ENCODE measurements at regions not wholly inside any gene's neighbourhood (a gene's known extent, or its start where the extent isn't known, plus 50 kb on each side); places are given as distances from the start of the nearest gene placed in this dataset.
A peak's percentile ranks its signal among the peaks of the same experiment; 100 is the strongest.

DNA sequence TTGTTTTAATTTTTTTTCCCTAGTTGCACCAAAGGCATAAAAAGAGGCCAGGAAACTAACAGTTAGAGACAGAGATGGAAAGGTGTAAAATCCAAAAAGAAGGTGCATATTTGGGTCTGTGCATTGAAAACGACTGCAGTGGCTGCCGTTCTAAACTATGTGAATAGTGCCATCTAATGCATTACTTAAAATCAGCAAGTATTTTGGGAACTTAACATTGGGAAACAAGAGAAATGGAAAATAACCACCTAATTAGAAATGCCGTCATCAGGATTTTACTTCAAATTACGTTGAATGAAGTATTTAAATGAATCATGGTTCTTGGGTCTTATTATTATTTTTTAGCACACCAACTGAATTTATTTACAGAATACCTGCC lies 189.5 kb upstream of the MIR17HG start:
- ATAC-seq (no peak), DNase-seq (ENCODE audit: low spot score) (no peak)
- ChIA-PET POLR2A (no interaction called here), CTCF (interaction anchor here (1.0 kb wide), 1 partner anchor 80 kb away, joined by 4 read pairs; no protein-coding TSS in a partner anchor)
- no peak for TF ChIP-seq SMAD4 (CRISPR knock-in tag; IDR thresholded peaks at IDR 0.05)
- TF ChIP-seq, protein P1, sequence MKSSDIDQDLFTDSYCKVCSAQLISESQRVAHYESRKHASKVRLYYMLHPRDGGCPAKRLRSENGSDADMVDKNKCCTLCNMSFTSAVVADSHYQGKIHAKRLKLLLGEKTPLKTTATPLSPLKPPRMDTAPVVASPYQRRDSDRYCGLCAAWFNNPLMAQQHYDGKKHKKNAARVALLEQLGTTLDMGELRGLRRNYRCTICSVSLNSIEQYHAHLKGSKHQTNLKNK (CRISPR knock-in tag; IDR thresholded peaks at IDR 0.05): no peak
- TF ChIP-seq, protein P2, sequence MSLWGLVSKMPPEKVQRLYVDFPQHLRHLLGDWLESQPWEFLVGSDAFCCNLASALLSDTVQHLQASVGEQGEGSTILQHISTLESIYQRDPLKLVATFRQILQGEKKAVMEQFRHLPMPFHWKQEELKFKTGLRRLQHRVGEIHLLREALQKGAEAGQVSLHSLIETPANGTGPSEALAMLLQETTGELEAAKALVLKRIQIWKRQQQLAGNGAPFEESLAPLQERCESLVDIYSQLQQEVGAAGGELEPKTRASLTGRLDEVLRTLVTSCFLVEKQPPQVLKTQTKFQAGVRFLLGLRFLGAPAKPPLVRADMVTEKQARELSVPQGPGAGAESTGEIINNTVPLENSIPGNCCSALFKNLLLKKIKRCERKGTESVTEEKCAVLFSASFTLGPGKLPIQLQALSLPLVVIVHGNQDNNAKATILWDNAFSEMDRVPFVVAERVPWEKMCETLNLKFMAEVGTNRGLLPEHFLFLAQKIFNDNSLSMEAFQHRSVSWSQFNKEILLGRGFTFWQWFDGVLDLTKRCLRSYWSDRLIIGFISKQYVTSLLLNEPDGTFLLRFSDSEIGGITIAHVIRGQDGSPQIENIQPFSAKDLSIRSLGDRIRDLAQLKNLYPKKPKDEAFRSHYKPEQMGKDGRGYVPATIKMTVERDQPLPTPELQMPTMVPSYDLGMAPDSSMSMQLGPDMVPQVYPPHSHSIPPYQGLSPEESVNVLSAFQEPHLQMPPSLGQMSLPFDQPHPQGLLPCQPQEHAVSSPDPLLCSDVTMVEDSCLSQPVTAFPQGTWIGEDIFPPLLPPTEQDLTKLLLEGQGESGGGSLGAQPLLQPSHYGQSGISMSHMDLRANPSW (CRISPR knock-in tag; conservative IDR thresholded peaks at IDR 0.05; ENCODE audit: low read depth): no peak
- TF ChIP-seq ESRRA (CRISPR knock-in tag; IDR thresholded peaks at IDR 0.05; ENCODE audit: borderline replicate concordance): no peak
- TF ChIP-seq, protein P3, sequence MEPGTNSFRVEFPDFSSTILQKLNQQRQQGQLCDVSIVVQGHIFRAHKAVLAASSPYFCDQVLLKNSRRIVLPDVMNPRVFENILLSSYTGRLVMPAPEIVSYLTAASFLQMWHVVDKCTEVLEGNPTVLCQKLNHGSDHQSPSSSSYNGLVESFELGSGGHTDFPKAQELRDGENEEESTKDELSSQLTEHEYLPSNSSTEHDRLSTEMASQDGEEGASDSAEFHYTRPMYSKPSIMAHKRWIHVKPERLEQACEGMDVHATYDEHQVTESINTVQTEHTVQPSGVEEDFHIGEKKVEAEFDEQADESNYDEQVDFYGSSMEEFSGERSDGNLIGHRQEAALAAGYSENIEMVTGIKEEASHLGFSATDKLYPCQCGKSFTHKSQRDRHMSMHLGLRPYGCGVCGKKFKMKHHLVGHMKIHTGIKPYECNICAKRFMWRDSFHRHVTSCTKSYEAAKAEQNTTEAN (CRISPR knock-in tag; IDR thresholded peaks at IDR 0.05): no peak
- no peak overlapping the region for H3K4me3 Mint-ChIP-seq
- H3K27ac Mint-ChIP-seq: no peak overlapping the region
- H3K36me3 Mint-ChIP-seq: no peaks in the 10 kb centered on the region
- peaks cover 48% of the 10 kb centered on the region for H3K4me1 Mint-ChIP-seq
- H3K27me3 Mint-ChIP-seq (ENCODE audit: low read depth): no peaks in the 10 kb centered on the region
- H3K9me3 Mint-ChIP-seq: no peaks in the 10 kb centered on the region

DNA sequence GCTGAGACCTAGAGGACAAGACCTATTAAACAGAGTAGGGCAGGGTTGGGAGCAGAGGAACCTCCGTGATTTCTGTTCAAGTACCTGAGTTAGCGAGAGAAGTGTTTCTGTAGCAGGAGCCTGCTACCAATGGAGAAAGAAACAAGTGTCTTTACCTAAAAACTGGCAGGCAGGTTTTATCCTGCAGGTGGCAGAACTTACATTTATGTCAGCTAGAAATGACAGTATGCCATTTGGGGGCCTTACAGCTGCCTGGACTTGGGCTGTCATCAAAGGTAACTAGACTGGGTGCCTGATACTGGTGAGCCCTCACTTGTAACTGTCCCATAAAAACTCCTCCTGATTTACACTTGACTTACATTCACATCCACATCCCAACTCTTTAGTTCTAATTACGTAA lies 185.3 kb upstream of the MIR17HG start:
- Mint-ChIP-seq H3K36me3 (no peaks in the 10 kb centered on the region), H3K27ac (no peak overlapping the region), H3K27me3 (ENCODE audit: low read depth) (0 out of 2 replicates have a peak, but pooled peaks cover 3% of the 10 kb centered on the region), H3K4me3 (no peak overlapping the region), H3K4me1 (peaks cover 16% of the 10 kb centered on the region), H3K9me3 (no peaks in the 10 kb centered on the region)
- ChIA-PET CTCF (interaction anchor here (1.0 to 2.8 kb wide), 3 partner anchors 13 to 86 kb away, joined by 4 to 28 read pairs (median 14); no protein-coding TSS in a partner anchor), POLR2A (no interaction called here)
- ATAC-seq (peak; percentile 86), DNase-seq (ENCODE audit: low spot score) (peak; percentile 23)
- TF ChIP-seq, protein P4, sequence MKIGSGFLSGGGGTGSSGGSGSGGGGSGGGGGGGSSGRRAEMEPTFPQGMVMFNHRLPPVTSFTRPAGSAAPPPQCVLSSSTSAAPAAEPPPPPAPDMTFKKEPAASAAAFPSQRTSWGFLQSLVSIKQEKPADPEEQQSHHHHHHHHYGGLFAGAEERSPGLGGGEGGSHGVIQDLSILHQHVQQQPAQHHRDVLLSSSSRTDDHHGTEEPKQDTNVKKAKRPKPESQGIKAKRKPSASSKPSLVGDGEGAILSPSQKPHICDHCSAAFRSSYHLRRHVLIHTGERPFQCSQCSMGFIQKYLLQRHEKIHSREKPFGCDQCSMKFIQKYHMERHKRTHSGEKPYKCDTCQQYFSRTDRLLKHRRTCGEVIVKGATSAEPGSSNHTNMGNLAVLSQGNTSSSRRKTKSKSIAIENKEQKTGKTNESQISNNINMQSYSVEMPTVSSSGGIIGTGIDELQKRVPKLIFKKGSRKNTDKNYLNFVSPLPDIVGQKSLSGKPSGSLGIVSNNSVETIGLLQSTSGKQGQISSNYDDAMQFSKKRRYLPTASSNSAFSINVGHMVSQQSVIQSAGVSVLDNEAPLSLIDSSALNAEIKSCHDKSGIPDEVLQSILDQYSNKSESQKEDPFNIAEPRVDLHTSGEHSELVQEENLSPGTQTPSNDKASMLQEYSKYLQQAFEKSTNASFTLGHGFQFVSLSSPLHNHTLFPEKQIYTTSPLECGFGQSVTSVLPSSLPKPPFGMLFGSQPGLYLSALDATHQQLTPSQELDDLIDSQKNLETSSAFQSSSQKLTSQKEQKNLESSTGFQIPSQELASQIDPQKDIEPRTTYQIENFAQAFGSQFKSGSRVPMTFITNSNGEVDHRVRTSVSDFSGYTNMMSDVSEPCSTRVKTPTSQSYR (CRISPR knock-in tag; IDR thresholded peaks at IDR 0.05): no peak
- TF ChIP-seq, protein P5, sequence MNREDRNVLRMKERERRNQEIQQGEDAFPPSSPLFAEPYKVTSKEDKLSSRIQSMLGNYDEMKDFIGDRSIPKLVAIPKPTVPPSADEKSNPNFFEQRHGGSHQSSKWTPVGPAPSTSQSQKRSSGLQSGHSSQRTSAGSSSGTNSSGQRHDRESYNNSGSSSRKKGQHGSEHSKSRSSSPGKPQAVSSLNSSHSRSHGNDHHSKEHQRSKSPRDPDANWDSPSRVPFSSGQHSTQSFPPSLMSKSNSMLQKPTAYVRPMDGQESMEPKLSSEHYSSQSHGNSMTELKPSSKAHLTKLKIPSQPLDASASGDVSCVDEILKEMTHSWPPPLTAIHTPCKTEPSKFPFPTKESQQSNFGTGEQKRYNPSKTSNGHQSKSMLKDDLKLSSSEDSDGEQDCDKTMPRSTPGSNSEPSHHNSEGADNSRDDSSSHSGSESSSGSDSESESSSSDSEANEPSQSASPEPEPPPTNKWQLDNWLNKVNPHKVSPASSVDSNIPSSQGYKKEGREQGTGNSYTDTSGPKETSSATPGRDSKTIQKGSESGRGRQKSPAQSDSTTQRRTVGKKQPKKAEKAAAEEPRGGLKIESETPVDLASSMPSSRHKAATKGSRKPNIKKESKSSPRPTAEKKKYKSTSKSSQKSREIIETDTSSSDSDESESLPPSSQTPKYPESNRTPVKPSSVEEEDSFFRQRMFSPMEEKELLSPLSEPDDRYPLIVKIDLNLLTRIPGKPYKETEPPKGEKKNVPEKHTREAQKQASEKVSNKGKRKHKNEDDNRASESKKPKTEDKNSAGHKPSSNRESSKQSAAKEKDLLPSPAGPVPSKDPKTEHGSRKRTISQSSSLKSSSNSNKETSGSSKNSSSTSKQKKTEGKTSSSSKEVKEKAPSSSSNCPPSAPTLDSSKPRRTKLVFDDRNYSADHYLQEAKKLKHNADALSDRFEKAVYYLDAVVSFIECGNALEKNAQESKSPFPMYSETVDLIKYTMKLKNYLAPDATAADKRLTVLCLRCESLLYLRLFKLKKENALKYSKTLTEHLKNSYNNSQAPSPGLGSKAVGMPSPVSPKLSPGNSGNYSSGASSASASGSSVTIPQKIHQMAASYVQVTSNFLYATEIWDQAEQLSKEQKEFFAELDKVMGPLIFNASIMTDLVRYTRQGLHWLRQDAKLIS (CRISPR knock-in tag; IDR thresholded peaks at IDR 0.05; ENCODE audit: borderline replicate concordance): no peak
- TF ChIP-seq MYBL2 (CRISPR knock-in tag; IDR thresholded peaks at IDR 0.05) (no peak), ZNF232 (CRISPR knock-in tag; IDR thresholded peaks at IDR 0.05) (no peak), NR1H2 (CRISPR knock-in tag; IDR thresholded peaks at IDR 0.05) (no peak), SOX15 (CRISPR knock-in tag; IDR thresholded peaks at IDR 0.05) (no peak), ESRRA (CRISPR knock-in tag; IDR thresholded peaks at IDR 0.05; ENCODE audit: borderline replicate concordance) (no peak), HMGA2 (CRISPR knock-in tag; IDR thresholded peaks at IDR 0.05) (no peak), ATF1 (CRISPR knock-in tag; IDR thresholded peaks at IDR 0.05) (no peak)
- TF ChIP-seq, protein P6, sequence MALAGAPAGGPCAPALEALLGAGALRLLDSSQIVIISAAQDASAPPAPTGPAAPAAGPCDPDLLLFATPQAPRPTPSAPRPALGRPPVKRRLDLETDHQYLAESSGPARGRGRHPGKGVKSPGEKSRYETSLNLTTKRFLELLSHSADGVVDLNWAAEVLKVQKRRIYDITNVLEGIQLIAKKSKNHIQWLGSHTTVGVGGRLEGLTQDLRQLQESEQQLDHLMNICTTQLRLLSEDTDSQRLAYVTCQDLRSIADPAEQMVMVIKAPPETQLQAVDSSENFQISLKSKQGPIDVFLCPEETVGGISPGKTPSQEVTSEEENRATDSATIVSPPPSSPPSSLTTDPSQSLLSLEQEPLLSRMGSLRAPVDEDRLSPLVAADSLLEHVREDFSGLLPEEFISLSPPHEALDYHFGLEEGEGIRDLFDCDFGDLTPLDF (CRISPR knock-in tag; IDR thresholded peaks at IDR 0.05): no peak
- TF ChIP-seq, protein P7, sequence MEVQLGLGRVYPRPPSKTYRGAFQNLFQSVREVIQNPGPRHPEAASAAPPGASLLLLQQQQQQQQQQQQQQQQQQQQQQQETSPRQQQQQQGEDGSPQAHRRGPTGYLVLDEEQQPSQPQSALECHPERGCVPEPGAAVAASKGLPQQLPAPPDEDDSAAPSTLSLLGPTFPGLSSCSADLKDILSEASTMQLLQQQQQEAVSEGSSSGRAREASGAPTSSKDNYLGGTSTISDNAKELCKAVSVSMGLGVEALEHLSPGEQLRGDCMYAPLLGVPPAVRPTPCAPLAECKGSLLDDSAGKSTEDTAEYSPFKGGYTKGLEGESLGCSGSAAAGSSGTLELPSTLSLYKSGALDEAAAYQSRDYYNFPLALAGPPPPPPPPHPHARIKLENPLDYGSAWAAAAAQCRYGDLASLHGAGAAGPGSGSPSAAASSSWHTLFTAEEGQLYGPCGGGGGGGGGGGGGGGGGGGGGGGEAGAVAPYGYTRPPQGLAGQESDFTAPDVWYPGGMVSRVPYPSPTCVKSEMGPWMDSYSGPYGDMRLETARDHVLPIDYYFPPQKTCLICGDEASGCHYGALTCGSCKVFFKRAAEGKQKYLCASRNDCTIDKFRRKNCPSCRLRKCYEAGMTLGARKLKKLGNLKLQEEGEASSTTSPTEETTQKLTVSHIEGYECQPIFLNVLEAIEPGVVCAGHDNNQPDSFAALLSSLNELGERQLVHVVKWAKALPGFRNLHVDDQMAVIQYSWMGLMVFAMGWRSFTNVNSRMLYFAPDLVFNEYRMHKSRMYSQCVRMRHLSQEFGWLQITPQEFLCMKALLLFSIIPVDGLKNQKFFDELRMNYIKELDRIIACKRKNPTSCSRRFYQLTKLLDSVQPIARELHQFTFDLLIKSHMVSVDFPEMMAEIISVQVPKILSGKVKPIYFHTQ (CRISPR knock-in tag; IDR thresholded peaks at IDR 0.05): no peak
- TF ChIP-seq, protein P8, sequence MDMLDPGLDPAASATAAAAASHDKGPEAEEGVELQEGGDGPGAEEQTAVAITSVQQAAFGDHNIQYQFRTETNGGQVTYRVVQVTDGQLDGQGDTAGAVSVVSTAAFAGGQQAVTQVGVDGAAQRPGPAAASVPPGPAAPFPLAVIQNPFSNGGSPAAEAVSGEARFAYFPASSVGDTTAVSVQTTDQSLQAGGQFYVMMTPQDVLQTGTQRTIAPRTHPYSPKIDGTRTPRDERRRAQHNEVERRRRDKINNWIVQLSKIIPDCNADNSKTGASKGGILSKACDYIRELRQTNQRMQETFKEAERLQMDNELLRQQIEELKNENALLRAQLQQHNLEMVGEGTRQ (CRISPR knock-in tag; IDR thresholded peaks at IDR 0.05): no peak
